ENCODE measurements at regions not wholly inside any gene's neighbourhood (a gene's known extent, or its start where the extent isn't known, plus 50 kb on each side); places are given as distances from the start of the nearest gene placed in this dataset.

- no peak for TF ChIP-seq POLR2A (IDR thresholded peaks at IDR 0.05)
- TF ChIP-seq POLR2AphosphoS5 (IDR thresholded peaks at IDR 0.05) = no peak
- no peak for TF ChIP-seq CTCF (IDR thresholded peaks at IDR 0.05)
- TF ChIP-seq EP300 (IDR thresholded peaks at IDR 0.05) = no peak
These were observed 114.5 kb downstream of the BOD1 start for GRCh38 chr5:173501922-173502321.
